Coronary artery (tissue), 2 donors: ENCODE measurements at regions not wholly inside any gene's neighbourhood (a gene's known extent, or its start where the extent isn't known, plus 50 kb on each side); places are given as distances from the start of the nearest gene placed in this dataset.

Source experiments
- DNase-seq: peaks from one replicate; pipeline ENCODE4 v3.0.0-alpha.2; 2017; ENCODE audit warnings: low spot score
- H3K27ac ChIP-seq, 2 donors: fragments of 200-600 bp; sonication (generic); one replicate each; pipeline ENCODE4 v1.5.1; 2016 to 2019
- H3K4me3 ChIP-seq: fragments of 200-600 bp; sonication (generic); 2 replicates; pipeline ENCODE4 v1.5.1; 2016; ENCODE audit warnings: mild to moderate bottlenecking, moderate library complexity
- CTCF ChIP-seq: fragments of 200-600 bp; sonication (generic); IDR thresholded peaks from one replicate; pipeline ENCODE4 v1.5.1; 2019; ENCODE audit warnings: antibody characterized with exemption

- TF ChIP-seq CTCF, result no peak
- H3K4me3 ChIP-seq, result no peak overlapping the region
- H3K27ac ChIP-seq, result no peak overlapping the region
- no peak for DNase-seq
Observed at GRCh38 chr9:88243736-88244135, 105.5 kb upstream of the SPATA31C2 start.

- no peak overlapping the region for H3K27ac ChIP-seq
Observed at GRCh38 chr9:88242879-88243278, 104.6 kb upstream of the SPATA31C2 start.

GRCh38 chr9:88237991-88238571 lies 99.8 kb upstream of the SPATA31C2 start:
- no peak overlapping the region for H3K4me3 ChIP-seq
- no peak for TF ChIP-seq CTCF
- no peak for DNase-seq
- no peak overlapping the region for H3K27ac ChIP-seq

More at GRCh38 chr9:88242879-88243278, 104.6 kb upstream of the SPATA31C2 start:
- no peak for TF ChIP-seq CTCF
- H3K4me3 ChIP-seq, result no peak overlapping the region
- no peak for DNase-seq

GRCh38 chr9:88237479-88237961 lies 99.2 kb upstream of the SPATA31C2 start:
- no peak for DNase-seq

GRCh38 chr9:88236511-88237478 lies 98.5 kb upstream of the SPATA31C2 start:
- no peak overlapping the region for H3K27ac ChIP-seq
- DNase-seq, result no peak
- no peak for TF ChIP-seq CTCF
- H3K4me3 ChIP-seq, result no peak overlapping the region

More at GRCh38 chr9:88237479-88237961, 99.2 kb upstream of the SPATA31C2 start:
- Histone ChIP-seq H3K27ac (no peak overlapping the region), H3K4me3 (no peak overlapping the region)
- TF ChIP-seq CTCF, result no peak

- Histone ChIP-seq H3K27ac (no peak overlapping the region), H3K4me3 (no peak overlapping the region)
- no peak for DNase-seq
- TF ChIP-seq CTCF, result no peak
Observed at GRCh38 chr9:88235615-88236014, 97.3 kb upstream of the SPATA31C2 start.
